ENCODE measurements at regions not wholly inside any gene's neighbourhood (a gene's known extent, or its start where the extent isn't known, plus 50 kb on each side); places are given as distances from the start of the nearest gene placed in this dataset.

GRCh38 chr4:22881411-22881810 is 188.7 kb downstream of the GBA3 start:
- TF ChIP-seq HNF4A (conservative IDR thresholded peaks at IDR 0.05), result no peak

GRCh38 chr4:22877486-22878052 is 184.8 kb downstream of the GBA3 start:
- no peak for TF ChIP-seq FOXA2 (IDR thresholded peaks at IDR 0.05)
- no peak for TF ChIP-seq HNF4G (IDR thresholded peaks at IDR 0.05)
- TF ChIP-seq SP1 (IDR thresholded peaks at IDR 0.05), result no peak
- no peak for TF ChIP-seq JUND (IDR thresholded peaks at IDR 0.05)
- no peak for TF ChIP-seq RXRA (IDR thresholded peaks at IDR 0.05)
- TF ChIP-seq NR2F2 (IDR thresholded peaks at IDR 0.05), result no peak
- no peak for TF ChIP-seq TAF1 (conservative IDR thresholded peaks at IDR 0.05)
- TF ChIP-seq ATF3 (IDR thresholded peaks at IDR 0.05), result no peak
- no peak for TF ChIP-seq YY1 (IDR thresholded peaks at IDR 0.05)
- TF ChIP-seq EGR1 (IDR thresholded peaks at IDR 0.05; ENCODE audit: low read depth in 2 of 2), result no peak
- TF ChIP-seq GABPA (IDR thresholded peaks at IDR 0.05 in 1 of 2, conservative IDR thresholded peaks at IDR 0.05 in 1 of 2), result no peak
- no peak for TF ChIP-seq REST (IDR thresholded peaks at IDR 0.05)
- no peak for TF ChIP-seq FOXA1 (IDR thresholded peaks at IDR 0.05)
- TF ChIP-seq HNF4A (conservative IDR thresholded peaks at IDR 0.05), result no peak
- TF ChIP-seq MAX (IDR thresholded peaks at IDR 0.05), result no peak
- TF ChIP-seq RAD21 (IDR thresholded peaks at IDR 0.05), result no peak
- TF ChIP-seq ZBTB33 (IDR thresholded peaks at IDR 0.05), result no peak
- TF ChIP-seq CTCF (IDR thresholded peaks at IDR 0.05; ENCODE audit: low read depth, low read length, missing input control), result no peak
- WGBS, result 90% methylated on average over 16 of the region's 16 CpGs
- Histone ChIP-seq H3K36me3 (ENCODE audit: control insufficient read depth in 4 of 4, insufficient read depth in 3 of 4, low read depth in 1 of 4, low read length in 3 of 4) (no peaks in the 10 kb centered on the region), H3K9ac (ENCODE audit: low read depth in 1 of 2, low read length in 2 of 2) (no peak overlapping the region), H3K27ac (ENCODE audit: low read depth in 1 of 2, low read length in 2 of 2) (no peak overlapping the region), H3K4me3 (ENCODE audit: low read depth in 1 of 3, low read length in 3 of 3) (no peak overlapping the region), H3K9me3 (ENCODE audit: control insufficient read depth in 4 of 4, low read length in 3 of 4) (no peaks in the 10 kb centered on the region), H3K4me1 (ENCODE audit: control insufficient read depth in 4 of 4, insufficient read depth in 4 of 4, low read length in 3 of 4) (peaks cover 0 to 15% (median 10%) of the 10 kb centered on the region in 4 donors), H3K27me3 (ENCODE audit: control insufficient read depth in 4 of 4, insufficient read depth in 4 of 4, low read length in 3 of 4) (no peaks in the 10 kb centered on the region)
- DNase-seq (ENCODE audit: low spot score), result no peak

More at GRCh38 chr4:22881411-22881810, 188.7 kb downstream of the GBA3 start:
- Histone ChIP-seq H3K4me1 (ENCODE audit: control insufficient read depth in 4 of 4, insufficient read depth in 4 of 4, low read length in 3 of 4) (no peaks in the 10 kb centered on the region), H3K27ac (ENCODE audit: low read depth in 1 of 2, low read length in 2 of 2) (no peak overlapping the region), H3K27me3 (ENCODE audit: control insufficient read depth in 4 of 4, insufficient read depth in 4 of 4, low read length in 3 of 4) (no peaks in the 10 kb centered on the region), H3K9me3 (ENCODE audit: control insufficient read depth in 4 of 4, low read length in 3 of 4) (no peaks in the 10 kb centered on the region), H3K4me3 (ENCODE audit: low read depth in 1 of 3, low read length in 3 of 3) (no peak overlapping the region), H3K9ac (ENCODE audit: low read depth in 1 of 2, low read length in 2 of 2) (no peak overlapping the region), H3K36me3 (ENCODE audit: control insufficient read depth in 4 of 4, insufficient read depth in 3 of 4, low read depth in 1 of 4, low read length in 3 of 4) (no peaks in the 10 kb centered on the region)
- DNase-seq (ENCODE audit: low spot score), result no peak
